ENCODE measurements at regions not wholly inside any gene's neighbourhood (a gene's known extent, or its start where the extent isn't known, plus 50 kb on each side); places are given as distances from the start of the nearest gene placed in this dataset.

DNA sequence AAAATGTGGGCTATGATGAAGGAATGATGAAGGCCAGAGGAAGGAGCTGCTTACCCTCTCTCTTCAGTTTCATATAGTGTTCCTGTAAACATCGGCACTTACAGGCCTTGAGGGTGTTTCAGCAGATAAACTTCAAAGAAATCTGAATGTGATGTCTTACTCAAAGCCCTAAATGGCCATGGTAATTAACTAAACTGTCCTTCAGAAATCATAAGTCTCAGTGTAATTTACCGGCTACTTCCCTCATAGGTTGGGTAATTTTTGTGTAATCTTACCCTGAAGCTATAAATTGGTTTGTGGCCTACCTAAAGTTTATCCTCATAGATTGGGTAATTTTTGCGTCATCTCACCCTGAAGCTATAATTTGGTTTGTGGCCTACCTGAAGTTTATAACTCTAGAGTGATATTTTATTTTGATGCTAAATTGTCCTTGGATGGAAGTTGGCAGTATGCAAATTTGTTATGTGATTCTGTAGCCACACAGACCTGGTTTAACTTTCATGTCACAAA lies 2700.3 kb downstream of the ARAP2 start:
- DNase-seq (ENCODE audit: low read depth in 3 of 3, low spot score in 2 of 3): no peak

DNA sequence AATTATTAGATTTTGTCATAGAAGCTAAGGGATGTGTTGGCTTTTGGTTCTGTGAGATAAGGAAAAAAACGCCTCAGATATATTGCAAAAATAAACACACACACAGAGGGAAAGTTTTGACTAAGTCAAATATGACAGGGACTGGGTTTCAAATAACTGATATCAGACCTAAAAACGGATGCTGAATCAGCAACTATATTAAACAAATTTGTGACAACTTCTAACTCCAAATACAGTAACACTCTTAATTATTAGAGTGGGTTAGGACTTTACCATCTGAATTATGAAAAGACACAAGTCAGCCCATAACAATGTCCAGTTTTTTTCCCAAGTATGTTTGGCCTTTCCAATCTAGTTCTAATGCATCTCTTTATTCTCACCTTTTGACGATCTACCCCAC lies 2693.1 kb downstream of the ARAP2 start:
- DNase-seq (ENCODE audit: low read depth in 3 of 3, low spot score in 2 of 3): no peak

DNA sequence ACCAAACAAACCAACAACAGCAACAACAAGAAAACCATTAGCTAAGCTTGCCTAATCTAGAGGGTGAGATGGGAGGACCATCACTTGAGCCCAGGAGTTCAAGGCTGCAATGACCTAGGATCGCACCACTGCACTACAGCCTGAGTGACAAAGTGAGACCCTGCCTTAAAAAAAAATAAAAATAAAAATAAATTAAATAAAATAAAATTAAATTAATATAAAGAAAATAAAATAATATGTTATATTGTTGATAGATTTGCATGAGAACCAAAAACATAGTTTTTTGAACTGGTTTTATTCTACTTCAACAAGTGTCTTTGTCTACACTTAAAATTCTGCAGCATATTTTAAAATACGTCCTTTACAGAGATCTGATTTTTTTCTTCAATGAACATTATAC lies 2683.1 kb downstream of the ARAP2 start:
- no peak for DNase-seq (ENCODE audit: low read depth in 3 of 3, low spot score in 2 of 3)

DNA sequence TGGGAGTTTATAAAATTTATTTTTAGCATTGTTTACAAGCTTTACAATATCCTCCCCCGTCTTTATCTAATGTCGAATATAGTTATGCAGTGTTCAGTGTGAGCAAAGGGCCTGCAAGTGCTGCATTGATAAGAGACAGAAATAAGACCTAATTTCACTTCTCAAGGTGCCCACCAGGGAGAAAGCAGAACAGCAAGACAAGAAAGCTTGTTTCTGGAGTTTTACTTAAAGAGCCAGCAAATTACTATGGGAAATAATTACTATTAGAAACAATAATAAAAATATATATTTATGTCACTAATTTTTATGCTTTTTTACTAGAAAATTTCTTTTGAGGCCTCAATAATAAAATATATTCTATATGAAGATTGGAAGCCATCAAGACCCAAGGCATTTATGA lies 2677.7 kb downstream of the ARAP2 start:
- DNase-seq (ENCODE audit: low read depth in 3 of 3, low spot score in 2 of 3): no peak

DNA sequence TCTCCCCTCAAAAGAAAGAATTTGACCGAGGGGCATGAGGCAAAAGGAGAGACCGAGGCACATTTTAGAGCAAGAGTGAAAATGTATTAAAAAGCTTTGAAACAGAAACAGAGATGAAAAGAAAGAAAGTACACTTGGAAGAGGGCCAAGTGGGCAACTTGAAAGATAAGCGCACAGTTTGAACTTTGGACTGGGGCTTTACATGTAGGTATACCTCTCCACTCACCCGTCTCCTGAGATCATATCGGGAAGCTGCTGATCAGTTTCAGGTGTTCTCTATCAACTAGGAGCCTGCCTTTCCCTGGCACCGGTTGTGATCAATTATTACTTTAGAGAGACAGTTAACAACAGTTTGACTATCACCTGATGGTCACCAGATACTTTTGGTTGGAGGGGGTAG lies 2666.5 kb downstream of the ARAP2 start:
- no peak for DNase-seq (ENCODE audit: low read depth in 3 of 3, low spot score in 2 of 3)

DNA sequence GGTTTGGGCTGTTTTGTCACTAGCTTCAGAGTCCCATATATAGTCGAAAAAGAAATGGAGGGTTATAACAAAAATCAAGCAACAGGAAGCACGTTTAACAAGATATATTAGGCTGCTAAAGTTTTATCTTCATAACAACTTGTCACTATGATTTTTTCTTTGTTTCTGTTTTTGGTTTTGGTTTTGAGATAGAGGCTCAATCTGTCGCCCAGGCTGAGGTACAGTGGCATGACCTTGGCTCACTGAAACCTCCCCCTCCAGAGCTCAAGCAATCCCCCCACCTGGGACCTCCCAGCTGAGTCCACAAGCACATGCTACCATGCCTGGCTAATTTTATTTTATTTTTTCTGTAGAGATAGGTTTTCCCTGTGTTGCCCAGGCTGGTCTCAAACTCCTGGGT lies 2664.4 kb downstream of the ARAP2 start:
- no peak for DNase-seq (ENCODE audit: low read depth in 3 of 3, low spot score in 2 of 3)

DNA sequence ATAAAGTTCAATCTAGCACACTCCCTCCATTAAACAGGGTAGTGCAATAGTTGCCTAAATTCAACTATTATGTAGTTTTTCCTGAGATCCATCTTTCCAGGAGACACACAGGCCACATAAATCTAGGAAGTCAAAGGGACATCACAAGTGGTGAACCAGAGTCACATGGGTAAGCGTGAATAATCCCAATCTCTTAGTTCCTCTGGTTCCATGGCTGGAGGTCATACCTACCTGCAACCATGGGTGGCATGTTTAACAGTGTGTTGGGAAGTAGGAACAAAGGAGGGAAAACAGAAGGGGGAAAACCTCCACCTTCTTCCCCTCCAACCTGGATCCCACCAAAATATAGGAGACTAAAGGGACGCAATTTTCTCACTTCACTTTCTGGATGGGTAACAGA lies 2651.6 kb downstream of the ARAP2 start:
- no peak for DNase-seq (ENCODE audit: low read depth in 3 of 3, low spot score in 2 of 3)

DNA sequence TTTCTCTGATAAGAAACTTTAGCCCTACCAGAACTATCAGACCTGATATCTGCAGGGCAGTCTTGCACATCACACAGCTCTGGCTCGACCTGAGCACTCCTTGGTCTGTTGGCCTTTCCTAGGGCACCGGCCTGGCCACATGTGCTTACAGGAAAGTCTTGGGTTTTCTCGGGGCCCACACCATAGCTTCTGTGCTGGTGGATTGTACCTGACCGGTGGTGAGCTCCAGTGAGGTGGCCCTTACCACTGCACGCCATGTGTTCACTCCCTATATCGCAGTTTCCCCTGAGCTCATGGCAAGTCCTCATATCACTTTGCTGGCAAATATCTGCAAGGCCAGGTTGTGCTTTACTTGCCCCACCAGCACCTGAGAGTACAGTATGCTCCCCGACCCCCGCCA lies 2637.4 kb downstream of the ARAP2 start:
- DNase-seq (ENCODE audit: low read depth in 3 of 3, low spot score in 2 of 3): no peak

DNA sequence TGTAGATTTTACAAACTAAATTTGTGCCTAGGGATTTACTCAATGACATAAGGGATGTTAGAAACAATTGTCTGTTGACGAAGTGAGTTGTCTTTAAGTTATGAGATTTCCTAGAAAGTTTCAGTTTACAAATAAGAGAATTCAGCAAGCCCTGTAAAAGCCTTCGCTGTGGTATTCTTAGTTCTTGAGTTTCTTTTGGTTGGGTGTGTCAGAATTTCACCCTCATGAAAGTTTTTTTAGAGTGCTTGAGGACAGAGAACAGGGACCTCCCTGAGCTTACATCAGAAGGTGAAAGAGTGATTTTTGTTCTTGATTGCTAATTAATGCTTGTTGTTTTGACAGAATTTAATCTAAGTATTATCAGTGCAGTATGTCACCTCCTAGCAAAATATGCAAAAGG lies 2628.2 kb downstream of the ARAP2 start:
- no peak for DNase-seq (ENCODE audit: low read depth in 3 of 3, low spot score in 2 of 3)

DNA sequence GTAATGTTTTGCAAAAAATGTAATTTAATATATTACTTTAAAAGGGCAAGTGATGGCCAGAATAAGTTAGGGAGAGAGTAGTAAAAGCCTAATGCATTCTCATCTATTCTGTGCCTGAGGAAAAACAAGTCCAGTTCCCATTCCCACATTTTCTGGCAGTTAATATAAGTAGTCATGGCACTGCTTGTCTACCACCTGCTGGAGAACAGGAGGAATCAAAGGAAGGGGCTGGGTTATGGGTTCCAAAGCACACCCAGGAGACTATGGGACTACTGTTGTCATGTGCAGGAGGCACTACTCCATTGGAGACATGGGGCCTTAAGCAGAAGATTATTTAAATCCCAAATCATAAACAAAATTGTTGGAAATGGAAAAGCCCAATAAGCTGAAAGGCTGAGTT lies 2618.6 kb downstream of the ARAP2 start:
- DNase-seq (ENCODE audit: low read depth in 3 of 3, low spot score in 2 of 3): no peak

DNA sequence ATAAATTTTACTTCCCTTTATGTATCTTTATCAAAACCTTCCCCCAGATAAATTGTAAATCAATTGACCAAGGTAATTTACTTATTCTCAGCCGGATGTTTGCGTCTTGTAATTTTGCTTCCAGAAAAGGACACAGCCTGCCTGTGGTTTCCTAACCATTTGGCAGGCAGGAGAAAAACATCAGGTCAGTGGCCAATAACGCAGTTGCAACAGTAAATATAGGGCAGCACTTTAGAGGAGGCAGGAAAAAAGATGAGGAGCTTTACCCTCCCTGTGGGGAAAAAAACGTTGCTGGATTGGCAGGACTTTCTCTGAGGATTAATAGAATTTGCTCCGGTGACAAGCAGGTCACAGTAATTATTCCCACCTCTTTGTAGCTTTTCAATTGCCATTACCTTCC lies 2618.1 kb downstream of the ARAP2 start:
- DNase-seq (ENCODE audit: low read depth in 3 of 3, low spot score in 2 of 3): no peak

DNA sequence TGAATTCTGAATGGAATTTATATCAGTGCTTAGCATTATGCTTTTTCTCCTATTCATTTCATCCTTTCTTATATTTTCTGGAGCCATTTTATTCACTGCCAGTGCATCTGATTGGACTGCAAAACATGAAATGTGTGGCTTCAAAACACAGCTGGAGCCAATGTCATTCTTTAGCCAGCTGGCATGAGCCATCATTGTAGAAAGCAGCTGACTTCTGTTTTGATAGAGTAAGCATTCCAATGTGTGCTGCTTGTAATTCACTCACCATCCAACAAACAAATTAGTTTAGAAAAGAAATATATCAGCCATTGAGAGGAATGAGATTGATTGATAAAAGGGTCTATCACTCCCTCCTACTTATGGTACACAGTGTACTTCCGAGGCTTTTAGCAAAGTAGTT lies 2616.0 kb downstream of the ARAP2 start:
- DNase-seq (ENCODE audit: low read depth in 3 of 3, low spot score in 2 of 3): no peak

DNA sequence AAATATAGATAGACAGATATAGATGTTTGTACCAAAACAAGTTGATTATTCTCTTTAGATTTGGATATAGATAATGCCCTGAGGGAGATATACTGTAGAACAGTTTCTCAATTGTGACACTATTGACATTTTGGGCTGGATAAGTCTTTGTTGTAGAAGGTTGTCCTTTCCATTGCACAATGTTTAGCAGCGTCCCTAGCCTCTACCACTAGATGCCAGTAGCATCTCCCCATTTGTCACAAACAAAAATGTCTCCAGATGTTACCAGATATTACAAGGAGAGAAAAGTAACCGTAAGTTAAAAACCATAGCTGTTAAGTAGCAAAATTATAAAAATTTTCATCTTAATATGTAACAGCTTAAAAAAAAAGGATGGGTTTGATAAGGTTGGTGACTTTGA lies 2595.3 kb downstream of the ARAP2 start:
- no peak for DNase-seq (ENCODE audit: low read depth in 3 of 3, low spot score in 2 of 3)

DNA sequence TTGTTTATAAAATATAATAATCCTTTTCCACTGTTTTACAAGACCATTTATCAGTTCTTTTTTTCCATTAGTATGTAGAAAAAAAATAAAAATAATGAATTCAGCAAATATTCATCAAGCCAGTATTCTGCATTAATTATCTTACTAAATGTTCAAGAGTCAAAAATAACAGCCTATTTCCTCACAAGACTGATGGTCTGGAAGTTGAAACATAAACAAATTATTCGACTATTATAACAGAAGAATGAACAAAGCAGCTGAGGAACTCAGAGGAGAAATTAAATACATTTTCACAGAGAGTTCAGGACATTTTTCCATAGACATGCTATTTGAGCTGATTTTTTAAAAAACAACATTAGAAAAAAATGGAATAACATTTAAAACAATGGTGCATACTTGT lies 2594.8 kb downstream of the ARAP2 start:
- no peak for DNase-seq (ENCODE audit: low read depth in 3 of 3, low spot score in 2 of 3)

DNA sequence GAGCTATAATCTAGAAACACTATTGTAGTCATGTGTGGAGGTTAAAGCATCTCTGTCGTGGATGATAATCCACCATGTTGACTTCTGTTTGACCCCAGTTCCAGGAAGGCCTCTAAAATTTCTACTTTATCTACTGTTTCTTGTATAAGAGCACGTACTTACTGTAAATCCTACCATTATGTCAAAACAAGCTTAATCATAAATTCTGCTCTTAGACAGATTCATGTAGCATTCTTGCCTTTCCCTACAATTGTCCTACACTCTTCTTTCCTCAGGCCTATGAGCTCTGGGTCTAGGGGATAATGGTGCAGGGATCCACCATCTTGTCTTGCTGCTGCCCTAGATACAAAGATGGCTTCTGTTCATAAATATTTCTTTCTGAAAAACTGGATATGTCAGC lies 2594.3 kb downstream of the ARAP2 start:
- no peak for DNase-seq (ENCODE audit: low read depth in 3 of 3, low spot score in 2 of 3)

DNA sequence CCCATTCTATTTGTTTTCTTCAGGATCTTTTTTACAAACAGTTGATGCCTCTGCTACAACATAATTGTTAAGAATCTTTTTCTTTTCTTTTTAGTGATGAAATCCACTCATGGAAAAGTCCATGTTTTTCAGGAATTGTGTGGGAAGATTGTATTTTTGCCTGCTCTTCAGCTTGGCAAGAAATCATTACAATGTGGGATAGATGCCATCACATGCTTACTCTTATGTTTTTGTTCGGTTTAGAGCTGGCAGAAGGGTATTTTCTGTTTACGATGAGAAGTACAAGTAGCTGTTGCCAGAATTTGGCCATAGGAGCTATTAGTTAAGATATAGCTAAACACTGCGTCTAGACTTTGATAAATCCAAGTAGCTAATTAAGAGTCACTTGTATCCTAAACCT lies 2585.3 kb downstream of the ARAP2 start:
- DNase-seq (ENCODE audit: low read depth in 3 of 3, low spot score in 2 of 3): no peak

DNA sequence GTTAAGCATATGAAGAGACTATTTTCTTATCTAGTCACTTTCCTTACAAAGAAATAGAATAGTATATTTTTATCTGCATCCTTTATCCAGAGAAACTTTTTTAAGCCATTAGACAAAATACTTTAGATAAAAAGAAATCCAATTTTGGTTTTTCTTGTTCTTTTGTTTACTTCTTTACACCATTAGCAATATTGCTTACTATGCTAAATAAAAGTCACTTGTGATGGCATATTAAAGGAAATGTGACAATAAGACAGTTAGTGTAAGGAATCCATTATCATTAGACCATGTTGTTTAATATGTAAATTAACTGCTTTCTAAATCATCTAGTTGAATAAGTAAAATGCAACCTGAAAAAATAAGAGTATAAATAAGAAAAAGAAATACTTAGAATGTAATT lies 2582.7 kb downstream of the ARAP2 start:
- no peak for DNase-seq (ENCODE audit: low read depth in 3 of 3, low spot score in 2 of 3)

DNA sequence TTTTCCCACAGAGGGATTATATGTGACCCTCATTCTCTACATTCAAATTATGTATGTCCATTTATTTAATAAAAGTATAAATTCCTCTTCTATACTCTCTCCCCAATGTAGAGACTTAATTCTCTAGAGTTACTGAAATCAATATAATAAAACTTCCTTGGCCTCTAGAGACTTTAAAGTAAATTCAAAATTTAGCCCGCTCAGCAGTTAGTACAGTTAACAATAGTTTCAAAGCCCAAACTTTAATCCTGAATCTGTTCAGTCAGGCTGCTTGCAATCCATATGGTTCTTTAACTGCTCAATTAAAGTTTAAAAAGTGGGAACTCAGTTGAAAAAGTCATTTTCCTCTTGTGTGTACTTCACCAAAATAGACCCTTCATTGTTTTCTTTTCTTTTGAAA lies 2558.4 kb downstream of the ARAP2 start:
- DNase-seq (ENCODE audit: low read depth in 3 of 3, low spot score in 2 of 3): no peak

DNA sequence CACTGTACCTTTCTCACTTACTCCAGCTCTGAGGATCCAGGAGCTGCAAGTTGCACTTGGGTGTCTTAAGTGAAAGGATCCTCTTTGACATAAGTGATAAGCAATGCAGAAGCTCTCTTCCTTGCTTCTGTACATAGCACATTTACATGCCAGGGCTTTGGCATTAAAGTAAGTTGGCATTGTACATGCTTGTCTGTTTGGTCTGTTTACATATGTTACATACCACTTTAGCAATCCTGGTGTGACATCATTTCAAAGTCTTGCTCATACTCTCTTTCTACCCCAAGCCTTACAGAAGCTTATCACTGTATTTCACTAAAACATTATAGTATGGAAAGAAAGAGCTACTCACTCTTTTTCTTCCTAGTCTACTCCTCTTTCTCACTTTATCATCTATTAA lies 2548.3 kb downstream of the ARAP2 start:
- DNase-seq (ENCODE audit: low read depth in 3 of 3, low spot score in 2 of 3): no peak

DNA sequence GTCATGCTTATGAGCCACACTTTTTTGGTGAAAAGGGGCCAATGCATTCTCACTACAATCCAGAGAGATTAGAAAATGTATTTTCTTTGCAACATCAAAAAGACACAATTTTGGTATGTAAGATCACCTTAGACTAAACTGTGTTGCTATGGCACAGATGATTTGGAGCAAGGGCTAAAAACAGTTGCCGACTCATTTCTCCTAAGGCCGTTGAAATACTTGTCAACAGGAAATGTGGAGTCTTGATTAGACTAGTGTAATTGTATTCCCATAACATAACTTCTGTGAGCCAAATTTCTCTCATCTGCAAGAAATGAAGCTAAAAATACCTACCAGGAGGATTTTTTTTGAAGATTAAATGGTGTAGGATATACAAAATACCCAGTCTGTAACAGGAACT lies 2547.7 kb downstream of the ARAP2 start:
- no peak for DNase-seq (ENCODE audit: low read depth in 3 of 3, low spot score in 2 of 3)

DNA sequence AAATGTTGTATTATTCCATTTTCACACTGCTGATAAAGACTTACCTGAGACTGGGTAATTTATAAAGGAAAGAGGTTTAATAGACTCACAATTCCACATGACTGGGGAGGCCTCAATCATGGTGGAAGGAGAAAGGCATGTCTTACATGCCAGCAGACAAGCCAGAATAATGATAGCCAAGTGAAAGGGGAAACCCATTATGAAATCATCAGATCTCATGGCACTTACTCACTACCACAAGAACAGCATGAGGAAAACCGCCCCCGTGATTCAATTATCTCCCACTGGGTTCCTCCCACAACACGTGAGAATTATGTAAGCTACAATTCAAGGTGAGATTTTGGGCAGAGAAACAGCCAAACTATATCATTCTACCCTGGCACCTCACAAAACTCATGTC lies 2535.1 kb downstream of the ARAP2 start:
- DNase-seq (ENCODE audit: low read depth in 3 of 3, low spot score in 2 of 3): no peak

DNA sequence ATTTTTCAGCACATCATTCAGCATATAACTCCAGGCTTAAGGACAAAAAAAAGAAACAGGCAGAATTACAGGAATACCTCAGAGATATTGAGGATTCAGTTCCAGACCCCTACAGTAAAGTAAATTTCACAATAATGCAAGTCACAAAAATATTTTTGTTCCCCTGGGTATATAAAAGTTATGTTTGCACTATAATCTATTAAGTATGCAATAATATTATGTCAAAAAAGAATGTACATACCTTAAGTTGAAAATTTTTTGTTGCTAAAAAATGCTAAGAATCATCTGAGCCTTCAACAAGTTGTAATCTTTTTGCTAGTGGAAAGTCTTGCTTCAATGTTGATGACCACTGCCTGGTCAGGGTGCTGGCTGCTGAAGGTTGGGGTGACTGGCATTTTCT lies 2532.5 kb downstream of the ARAP2 start:
- no peak for DNase-seq (ENCODE audit: low read depth in 3 of 3, low spot score in 2 of 3)

DNA sequence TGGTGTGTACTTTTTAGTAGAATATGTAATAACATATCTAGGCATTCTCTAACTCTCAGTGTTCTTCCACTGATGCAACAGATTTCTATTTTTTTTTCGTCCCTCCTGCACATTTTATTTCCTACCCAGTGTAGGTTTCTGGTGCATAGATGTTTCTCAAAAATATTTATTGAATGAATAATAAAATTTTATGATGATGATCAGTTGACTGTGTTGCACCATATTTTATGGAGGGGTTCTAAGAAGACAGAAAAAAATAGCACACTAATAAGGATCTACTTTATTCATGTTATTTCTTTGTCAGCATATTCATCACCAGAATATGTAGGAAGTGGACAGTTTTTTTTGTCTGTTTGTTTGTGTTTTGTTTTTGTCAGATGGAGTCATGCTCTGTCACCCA lies 2529.3 kb downstream of the ARAP2 start:
- no peak for DNase-seq (ENCODE audit: low read depth in 3 of 3, low spot score in 2 of 3)

DNA sequence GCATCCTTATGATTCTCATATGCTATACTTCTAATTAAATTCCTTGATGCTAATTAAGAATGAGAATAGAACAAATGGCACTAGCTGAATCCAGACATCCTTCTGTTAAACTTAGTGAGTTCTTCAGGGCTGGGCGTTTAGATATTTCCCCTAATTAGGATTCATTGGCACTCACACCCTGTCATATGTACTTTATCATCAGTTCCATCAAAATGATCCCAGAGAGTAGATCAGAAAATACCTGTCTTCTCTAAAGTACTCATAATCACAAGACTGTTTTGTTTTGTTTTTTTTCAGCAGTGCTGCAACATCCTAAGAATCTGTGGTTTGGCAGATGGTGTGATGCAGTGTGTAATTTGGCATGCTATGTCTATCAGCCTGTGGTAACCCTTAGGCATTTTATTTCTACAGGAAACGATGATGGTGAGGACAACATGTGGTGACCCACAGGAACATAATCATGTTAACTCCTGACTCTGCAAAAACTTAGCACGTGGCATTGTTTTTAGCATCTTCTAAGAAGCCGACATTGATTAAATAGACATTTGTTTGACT lies 2528.4 kb downstream of the ARAP2 start:
- no peak for DNase-seq (ENCODE audit: low read depth in 3 of 3, low spot score in 2 of 3)

Measured in right renal cortex interstitium (tissue), 3 donors.